ENCODE measurements at regions not wholly inside any gene's neighbourhood (a gene's known extent, or its start where the extent isn't known, plus 50 kb on each side); places are given as distances from the start of the nearest gene placed in this dataset.

DNA sequence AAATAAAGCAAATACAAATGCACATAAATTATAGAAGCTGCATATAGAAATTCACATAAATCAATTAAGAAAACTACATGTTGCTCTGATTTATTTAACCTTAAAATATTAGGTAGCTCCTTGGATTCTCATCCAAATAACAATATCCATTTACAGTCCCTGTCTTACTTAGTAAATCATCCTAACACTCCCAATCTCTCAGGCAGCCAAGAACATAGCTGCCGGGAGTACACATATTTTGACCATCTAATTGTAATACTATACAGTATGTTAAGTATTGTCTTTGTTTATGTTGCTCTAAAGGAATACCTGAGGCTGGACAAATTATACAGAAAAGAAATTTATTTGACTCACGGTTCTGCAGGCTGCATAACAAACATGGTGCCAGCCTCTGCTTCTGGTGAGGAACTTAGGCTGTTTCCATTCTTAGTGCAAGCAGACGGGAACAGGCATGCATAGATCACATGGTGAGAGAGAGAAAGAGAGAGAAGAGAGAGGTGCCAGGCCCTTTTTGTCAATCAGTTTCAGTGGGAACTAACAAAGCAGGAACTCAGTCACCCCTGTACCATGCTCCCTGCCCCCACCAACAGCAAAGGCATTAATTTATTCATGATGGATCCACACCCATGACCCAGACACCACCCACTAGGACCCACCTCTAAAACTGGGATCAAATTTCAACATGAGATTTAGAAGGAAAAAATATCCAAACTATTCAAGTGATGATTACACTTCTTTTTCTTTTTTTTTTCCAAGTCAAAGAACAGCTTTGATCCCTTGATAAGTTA lies 614.8 kb upstream of the TECRL start:
- H3K27ac ChIP-seq, result no peak overlapping the region
- TF ChIP-seq, protein P1, sequence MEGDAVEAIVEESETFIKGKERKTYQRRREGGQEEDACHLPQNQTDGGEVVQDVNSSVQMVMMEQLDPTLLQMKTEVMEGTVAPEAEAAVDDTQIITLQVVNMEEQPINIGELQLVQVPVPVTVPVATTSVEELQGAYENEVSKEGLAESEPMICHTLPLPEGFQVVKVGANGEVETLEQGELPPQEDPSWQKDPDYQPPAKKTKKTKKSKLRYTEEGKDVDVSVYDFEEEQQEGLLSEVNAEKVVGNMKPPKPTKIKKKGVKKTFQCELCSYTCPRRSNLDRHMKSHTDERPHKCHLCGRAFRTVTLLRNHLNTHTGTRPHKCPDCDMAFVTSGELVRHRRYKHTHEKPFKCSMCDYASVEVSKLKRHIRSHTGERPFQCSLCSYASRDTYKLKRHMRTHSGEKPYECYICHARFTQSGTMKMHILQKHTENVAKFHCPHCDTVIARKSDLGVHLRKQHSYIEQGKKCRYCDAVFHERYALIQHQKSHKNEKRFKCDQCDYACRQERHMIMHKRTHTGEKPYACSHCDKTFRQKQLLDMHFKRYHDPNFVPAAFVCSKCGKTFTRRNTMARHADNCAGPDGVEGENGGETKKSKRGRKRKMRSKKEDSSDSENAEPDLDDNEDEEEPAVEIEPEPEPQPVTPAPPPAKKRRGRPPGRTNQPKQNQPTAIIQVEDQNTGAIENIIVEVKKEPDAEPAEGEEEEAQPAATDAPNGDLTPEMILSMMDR (IDR thresholded peaks at IDR 0.05), result no peak
- no peak overlapping the region for H3K4me3 ChIP-seq
- DNase-seq (ENCODE audit: low spot score) (no peak), ATAC-seq (ENCODE audit: insufficient number of reproducible peaks, low FRiP score, low read depth) (no peak)
- peaks cover 0 to 4% of the 10 kb centered on the region in 2 donors for H3K4me1 ChIP-seq (ENCODE audit: control insufficient read depth in 1 of 2, low read depth in 2 of 2)
- H3K27me3 ChIP-seq (replicated peaks; ENCODE audit: insufficient read depth), result no peaks in the 10 kb centered on the region
- no peaks in the 10 kb centered on the region for H3K9me3 ChIP-seq
- H3K36me3 ChIP-seq, result no peaks in the 10 kb centered on the region

GRCh38 chr4:65023081-65023480 lies 613.8 kb upstream of the TECRL start:
- DNase-seq (ENCODE audit: low spot score) (no peak), ATAC-seq (ENCODE audit: insufficient number of reproducible peaks, low FRiP score, low read depth) (no peak)
- H3K4me1 ChIP-seq (ENCODE audit: control insufficient read depth in 1 of 2, low read depth in 2 of 2), result peaks cover 0 to 4% of the 10 kb centered on the region in 2 donors
- H3K4me3 ChIP-seq, result no peak overlapping the region
- H3K27ac ChIP-seq, result no peak overlapping the region
- H3K36me3 ChIP-seq, result no peaks in the 10 kb centered on the region
- H3K27me3 ChIP-seq (replicated peaks; ENCODE audit: insufficient read depth), result no peaks in the 10 kb centered on the region
- TF ChIP-seq, protein P1 (IDR thresholded peaks at IDR 0.05), result no peak
- H3K9me3 ChIP-seq, result no peaks in the 10 kb centered on the region

GRCh38 chr4:65021737-65022136 lies 612.5 kb upstream of the TECRL start:
- TF ChIP-seq, protein P1 (IDR thresholded peaks at IDR 0.05), result no peak
- Histone ChIP-seq H3K27me3 (replicated peaks; ENCODE audit: insufficient read depth) (no peaks in the 10 kb centered on the region), H3K9me3 (no peaks in the 10 kb centered on the region), H3K4me1 (ENCODE audit: control insufficient read depth in 1 of 2, low read depth in 2 of 2) (peaks cover 0 to 4% of the 10 kb centered on the region in 2 donors), H3K27ac (no peak overlapping the region), H3K36me3 (no peaks in the 10 kb centered on the region), H3K4me3 (no peak overlapping the region)
- no peak for ATAC-seq (ENCODE audit: insufficient number of reproducible peaks, low FRiP score, low read depth)
- DNase-seq (ENCODE audit: low spot score), result no peak

DNA sequence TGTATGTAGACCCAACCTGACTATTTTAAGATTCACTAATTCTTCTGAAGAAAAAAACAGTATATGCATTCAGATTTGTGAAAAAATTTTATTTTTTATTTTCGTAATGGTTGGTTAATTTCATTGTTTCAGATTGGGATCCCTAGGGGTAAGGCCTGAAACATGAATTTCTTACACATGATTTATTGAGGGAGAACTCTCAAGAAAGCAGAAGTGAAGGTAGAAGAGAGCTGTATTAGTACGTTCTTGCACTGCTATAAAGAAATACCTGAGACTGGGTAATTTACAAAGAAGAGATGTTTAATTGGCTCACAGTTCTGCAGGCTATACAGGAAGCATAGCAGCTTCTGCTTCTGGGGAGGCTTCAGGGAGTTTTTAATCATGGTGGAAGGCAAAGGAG lies 611.9 kb upstream of the TECRL start:
- TF ChIP-seq, protein P1 (IDR thresholded peaks at IDR 0.05), result no peak
- ATAC-seq (ENCODE audit: insufficient number of reproducible peaks, low FRiP score, low read depth) (no peak), DNase-seq (ENCODE audit: low spot score) (no peak)
- H3K4me1 ChIP-seq (ENCODE audit: control insufficient read depth in 1 of 2, low read depth in 2 of 2), result peaks cover 0 to 4% of the 10 kb centered on the region in 2 donors
- H3K4me3 ChIP-seq, result no peak overlapping the region
- no peak overlapping the region for H3K27ac ChIP-seq
- no peaks in the 10 kb centered on the region for H3K27me3 ChIP-seq (replicated peaks; ENCODE audit: insufficient read depth)
- no peaks in the 10 kb centered on the region for H3K36me3 ChIP-seq
- no peaks in the 10 kb centered on the region for H3K9me3 ChIP-seq

- TF ChIP-seq, protein P1 (IDR thresholded peaks at IDR 0.05), result no peak
- Histone ChIP-seq H3K4me1 (ENCODE audit: control insufficient read depth in 1 of 2, low read depth in 2 of 2) (peaks cover 0 to 4% of the 10 kb centered on the region in 2 donors), H3K4me3 (no peak overlapping the region), H3K27ac (no peak overlapping the region), H3K36me3 (no peaks in the 10 kb centered on the region), H3K27me3 (replicated peaks; ENCODE audit: insufficient read depth) (no peaks in the 10 kb centered on the region), H3K9me3 (no peaks in the 10 kb centered on the region)
- DNase-seq (ENCODE audit: low spot score) (no peak), ATAC-seq (ENCODE audit: insufficient number of reproducible peaks, low FRiP score, low read depth) (no peak)
These were observed 610.5 kb upstream of the TECRL start for GRCh38 chr4:65019775-65020174.

Measured in thoracic aorta (tissue), 2 donors.